HEK293 (cell line): ENCODE measurements at regions not wholly inside any gene's neighbourhood (a gene's known extent, or its start where the extent isn't known, plus 50 kb on each side); places are given as distances from the start of the nearest gene placed in this dataset.

Source experiments
- CTCF ChIA-PET: fragments of 350-600 bp; formaldehyde crosslinking; extraction: SDS; loops from one replicate; lab custom pipeline; 2021; ENCODE audit warnings: antibody characterized with exemption; lab: Yijun Ruan, JAX
- POLR2A ChIA-PET: fragments of 300-600 bp; formaldehyde crosslinking; extraction: SDS; loops from one replicate; lab custom pipeline; 2020; ENCODE audit warnings: antibody characterized with exemption, inconsistent platforms; lab: Yijun Ruan, JAX
- H3K27ac ChIP-seq: fragments of 200-500 bp; sonication (Bioruptor generic); 2 replicates; pipeline ENCODE4 v1.5.1; 2014; ENCODE audit warnings: low read depth, low read length, control low read depth, inconsistent platforms; ENCODE audit errors: extremely low read depth
- H3K36me3 ChIP-seq, 2 experiments: fragments of 200-500 bp in 1 of 2; sonication (Bioruptor generic) in 1 of 2; 1 replicate in 1 of 2; 2 replicates in 1 of 2; pipeline ENCODE4 v1.5.1; 2014 to 2017; ENCODE audit warnings: inconsistent platforms in 2 of 2, low read length in 2 of 2; ENCODE audit not compliant: control insufficient read depth in 2 of 2, insufficient read depth in 1 of 2
- H3K4me1 ChIP-seq: fragments of 200-500 bp; sonication (Bioruptor generic); 2 replicates; pipeline ENCODE4 v1.5.1; 2014; ENCODE audit warnings: mild to moderate bottlenecking, low read length, inconsistent platforms; ENCODE audit not compliant: control insufficient read depth, insufficient read depth
- H3K4me3 ChIP-seq: 2 replicates; pipeline ENCODE4 v1.5.1; 2011; ENCODE audit warnings: low read depth, mild to moderate bottlenecking, control low read depth, low read length, moderate library complexity
- H3K9me3 ChIP-seq: fragments of 200-500 bp; sonication (Bioruptor generic); 2 replicates; pipeline ENCODE4 v1.5.1; 2014; ENCODE audit warnings: low read depth, low read length, inconsistent platforms; ENCODE audit not compliant: control insufficient read depth, insufficient read depth
- KLF7 ChIP-seq: fragments of 450-650 bp; formaldehyde crosslinking; IDR thresholded peaks from 2 replicates; pipeline ENCODE4 v1.5.1; 2016; ENCODE audit warnings: missing biosample characterization, missing genetic modification characterization, borderline replicate concordance
- MZF1 ChIP-seq: fragments of 450-650 bp; formaldehyde crosslinking; IDR thresholded peaks from 2 replicates; pipeline ENCODE4 v1.5.1; 2017; ENCODE audit warnings: missing biosample characterization, missing genetic modification characterization, borderline replicate concordance
- OVOL3 ChIP-seq: fragments of 450-650 bp; formaldehyde crosslinking; IDR thresholded peaks from 2 replicates; pipeline ENCODE4 v1.5.1; 2016; ENCODE audit warnings: missing biosample characterization, missing genetic modification characterization
- PRDM1 ChIP-seq: fragments of 450-650 bp; formaldehyde crosslinking; IDR thresholded peaks from 2 replicates; pipeline ENCODE4; 2016; ENCODE audit warnings: missing biosample characterization, missing genetic modification characterization
- SCRT2 ChIP-seq: fragments of 450-650 bp; formaldehyde crosslinking; IDR thresholded peaks from 2 replicates; pipeline ENCODE4 v1.5.1; 2016; ENCODE audit warnings: missing biosample characterization, missing genetic modification characterization
- SETDB1 ChIP-seq: IDR thresholded peaks from one replicate; pipeline ENCODE4 v1.6.1; 2017; ENCODE audit warnings: mild to moderate bottlenecking, low read length, moderate library complexity, mixed read lengths; ENCODE audit not compliant: insufficient read length
- ZBTB1 ChIP-seq: fragments of 450-650 bp; formaldehyde crosslinking; IDR thresholded peaks from 2 replicates; pipeline ENCODE4 v1.5.1; 2016; ENCODE audit warnings: missing biosample characterization, missing genetic modification characterization
- ZBTB8A ChIP-seq: fragments of 450-650 bp; formaldehyde crosslinking; IDR thresholded peaks from 2 replicates; pipeline ENCODE4 v1.5.1; 2016; ENCODE audit warnings: missing biosample characterization, missing genetic modification characterization
- ZEB2 ChIP-seq: fragments of 450-650 bp; formaldehyde crosslinking; IDR thresholded peaks from 2 replicates; pipeline ENCODE4 v1.5.1; 2016; ENCODE audit warnings: missing biosample characterization, missing genetic modification characterization
- ZNF202 ChIP-seq: fragments of 450-650 bp; formaldehyde crosslinking; IDR thresholded peaks from 2 replicates; pipeline ENCODE4 v1.5.1; 2016; ENCODE audit warnings: missing biosample characterization, missing genetic modification characterization, borderline replicate concordance
- ZNF24 ChIP-seq: fragments of 450-650 bp; formaldehyde crosslinking; IDR thresholded peaks from 2 replicates; pipeline ENCODE4 v1.5.1; 2016; ENCODE audit warnings: missing biosample characterization, missing genetic modification characterization
- ZNF37A ChIP-seq: fragments of 450-650 bp; IDR thresholded peaks from 2 replicates; pipeline ENCODE4 v1.5.1; 2018; ENCODE audit warnings: missing biosample characterization, missing genetic modification characterization
- ZNF433 ChIP-seq: fragments of 450-650 bp; formaldehyde crosslinking; IDR thresholded peaks from 2 replicates; pipeline ENCODE4 v1.5.1; 2016; ENCODE audit warnings: missing biosample characterization, missing genetic modification characterization, low read depth
- ZNF514 ChIP-seq: fragments of 450-650 bp; formaldehyde crosslinking; IDR thresholded peaks from 2 replicates; pipeline ENCODE4 v1.5.1; 2016; ENCODE audit warnings: missing biosample characterization, missing genetic modification characterization
- ZNF610 ChIP-seq: fragments of 450-650 bp; formaldehyde crosslinking; IDR thresholded peaks from 2 replicates; pipeline ENCODE4 v1.5.1; 2016; ENCODE audit warnings: missing biosample characterization, missing genetic modification characterization, borderline replicate concordance
- ZNF623 ChIP-seq: fragments of 450-650 bp; formaldehyde crosslinking; IDR thresholded peaks from 2 replicates; pipeline ENCODE4 v1.5.1; 2016; ENCODE audit warnings: missing biosample characterization, missing genetic modification characterization
- ZNF626 ChIP-seq: fragments of 450-650 bp; sonication (Bioruptor Pico); formaldehyde crosslinking; IDR thresholded peaks from 2 replicates; pipeline ENCODE4 v1.5.1; 2018; ENCODE audit warnings: missing biosample characterization, missing genetic modification characterization, inconsistent platforms
- ZNF660 ChIP-seq: fragments of 450-650 bp; IDR thresholded peaks from 2 replicates; pipeline ENCODE4 v1.5.1; 2018; ENCODE audit warnings: missing biosample characterization, mild to moderate bottlenecking, missing genetic modification characterization
- ZNF670 ChIP-seq: fragments of 450-650 bp; formaldehyde crosslinking; IDR thresholded peaks from 2 replicates; pipeline ENCODE4 v1.5.1; 2016; ENCODE audit warnings: missing biosample characterization, missing genetic modification characterization, low read depth
- ZSCAN16 ChIP-seq: fragments of 450-650 bp; formaldehyde crosslinking; IDR thresholded peaks from 2 replicates; pipeline ENCODE4 v1.5.1; 2016; ENCODE audit warnings: missing biosample characterization, missing genetic modification characterization
- TF ChIP-seq, protein P1 (sequence below): fragments of 450-650 bp; formaldehyde crosslinking; IDR thresholded peaks from 2 replicates; pipeline ENCODE4 v1.5.1; 2016; ENCODE audit warnings: missing biosample characterization, missing genetic modification characterization
- TF ChIP-seq, protein P2 (sequence below): fragments of 450-650 bp; formaldehyde crosslinking; IDR thresholded peaks from 2 replicates; pipeline ENCODE4 v1.5.1; 2016; ENCODE audit warnings: missing biosample characterization, missing genetic modification characterization
- TF ChIP-seq, protein P3 (sequence below): fragments of 450-650 bp; formaldehyde crosslinking; IDR thresholded peaks from 2 replicates; pipeline ENCODE4 v1.5.1; 2016; ENCODE audit warnings: missing biosample characterization, missing genetic modification characterization
- TF ChIP-seq, protein P4 (sequence below): fragments of 450-650 bp; formaldehyde crosslinking; IDR thresholded peaks from 2 replicates; pipeline ENCODE4 v1.5.1; 2016; ENCODE audit warnings: missing biosample characterization, missing genetic modification characterization, borderline replicate concordance
- TF ChIP-seq, protein P5 (sequence below): fragments of 450-650 bp; formaldehyde crosslinking; conservative IDR thresholded peaks from 2 replicates; pipeline ENCODE4 v1.5.1; 2016; ENCODE audit warnings: low read depth, missing biosample characterization, missing genetic modification characterization

DNA sequence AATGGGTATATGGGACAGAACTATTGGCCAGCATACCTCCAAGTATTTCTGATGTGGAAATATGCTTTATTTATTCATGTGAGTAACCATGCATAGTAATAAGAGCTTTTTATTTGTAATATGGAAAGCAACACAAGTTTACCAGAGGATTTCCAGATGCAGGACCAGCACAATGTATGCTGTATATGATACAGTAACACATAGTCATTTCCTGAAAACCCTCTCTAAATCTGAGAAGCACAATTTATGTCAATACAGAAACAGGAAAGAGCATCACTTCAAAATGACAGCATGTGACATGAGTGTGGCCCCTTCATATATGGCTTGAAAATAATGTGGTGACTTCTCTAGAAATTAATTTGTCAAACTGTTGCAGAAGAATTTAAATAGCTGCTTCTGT, 1134.7 kb upstream of the ADGRL2 start:
- Histone ChIP-seq H3K27ac (no peak overlapping the region), H3K4me1 (peaks cover 5% of the 10 kb centered on the region; the same call in 1 of the 2 replicates), H3K36me3 (no peaks in the 10 kb centered on the region), H3K9me3 (no peaks in the 10 kb centered on the region), H3K4me3 (no peak overlapping the region)
- ChIA-PET POLR2A (no interaction called here), CTCF (interaction anchor here (1.0 to 1.6 kb wide), 2 partner anchors 10 to 12 kb away, joined by 3 to 5 read pairs; no protein-coding TSS in a partner anchor)
- TF ChIP-seq ZNF623 (tag by site-specific recombination), result no peak
- no peak for TF ChIP-seq ZNF670 (tag by site-specific recombination)
- no peak for TF ChIP-seq ZEB2
- no peak for TF ChIP-seq ZNF514 (tag by site-specific recombination)
- TF ChIP-seq SETDB1, result no peak
- TF ChIP-seq, protein P1, sequence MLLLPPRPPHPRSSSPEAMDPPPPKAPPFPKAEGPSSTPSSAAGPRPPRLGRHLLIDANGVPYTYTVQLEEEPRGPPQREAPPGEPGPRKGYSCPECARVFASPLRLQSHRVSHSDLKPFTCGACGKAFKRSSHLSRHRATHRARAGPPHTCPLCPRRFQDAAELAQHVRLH, result no peak
- TF ChIP-seq, protein P2, sequence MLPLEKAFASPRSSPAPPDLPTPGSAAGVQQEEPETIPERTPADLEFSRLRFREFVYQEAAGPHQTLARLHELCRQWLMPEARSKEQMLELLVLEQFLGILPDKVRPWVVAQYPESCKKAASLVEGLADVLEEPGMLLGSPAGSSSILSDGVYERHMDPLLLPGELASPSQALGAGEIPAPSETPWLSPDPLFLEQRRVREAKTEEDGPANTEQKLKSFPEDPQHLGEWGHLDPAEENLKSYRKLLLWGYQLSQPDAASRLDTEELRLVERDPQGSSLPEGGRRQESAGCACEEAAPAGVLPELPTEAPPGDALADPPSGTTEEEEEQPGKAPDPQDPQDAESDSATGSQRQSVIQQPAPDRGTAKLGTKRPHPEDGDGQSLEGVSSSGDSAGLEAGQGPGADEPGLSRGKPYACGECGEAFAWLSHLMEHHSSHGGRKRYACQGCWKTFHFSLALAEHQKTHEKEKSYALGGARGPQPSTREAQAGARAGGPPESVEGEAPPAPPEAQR, result no peak
- TF ChIP-seq ZBTB8A (tag by site-specific recombination), result no peak
- TF ChIP-seq ZNF202 (tag by site-specific recombination), result no peak
- no peak for TF ChIP-seq OVOL3 (tag by site-specific recombination)

DNA sequence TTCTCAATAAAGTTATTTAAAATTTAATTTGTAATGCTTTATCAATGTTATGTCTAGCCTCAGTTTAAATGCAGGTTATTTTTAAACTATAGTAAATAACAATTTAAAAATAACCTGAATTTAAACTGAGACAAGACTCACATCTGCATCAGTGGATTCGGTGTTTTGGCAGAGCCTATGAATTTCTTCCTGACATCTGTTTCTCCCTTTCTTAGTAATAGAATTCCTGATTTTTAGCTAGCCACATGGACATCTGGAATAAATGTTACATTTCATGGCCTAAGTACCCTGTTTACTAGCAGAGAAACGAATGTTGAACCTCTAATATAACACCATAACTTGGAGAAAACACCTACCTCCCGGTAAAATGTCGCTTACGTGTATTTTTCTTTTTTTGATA, 1141.6 kb upstream of the ADGRL2 start:
- Histone ChIP-seq H3K9me3 (no peaks in the 10 kb centered on the region), H3K4me3 (no peak overlapping the region), H3K36me3 (no peaks in the 10 kb centered on the region), H3K4me1 (no peaks in the 10 kb centered on the region), H3K27ac (no peak overlapping the region)
- POLR2A ChIA-PET, result no interaction called here
- CTCF ChIA-PET, result no interaction called here
- TF ChIP-seq ZNF660 (tag by site-specific recombination) (no peak), SCRT2 (tag by site-specific recombination) (no peak), ZEB2 (no peak), ZSCAN16 (tag by site-specific recombination) (no peak), PRDM1 (no peak), ZBTB1 (no peak), ZNF24 (tag by site-specific recombination) (no peak), ZNF433 (tag by site-specific recombination) (no peak), MZF1 (tag by site-specific recombination) (no peak)
- TF ChIP-seq, protein P3, sequence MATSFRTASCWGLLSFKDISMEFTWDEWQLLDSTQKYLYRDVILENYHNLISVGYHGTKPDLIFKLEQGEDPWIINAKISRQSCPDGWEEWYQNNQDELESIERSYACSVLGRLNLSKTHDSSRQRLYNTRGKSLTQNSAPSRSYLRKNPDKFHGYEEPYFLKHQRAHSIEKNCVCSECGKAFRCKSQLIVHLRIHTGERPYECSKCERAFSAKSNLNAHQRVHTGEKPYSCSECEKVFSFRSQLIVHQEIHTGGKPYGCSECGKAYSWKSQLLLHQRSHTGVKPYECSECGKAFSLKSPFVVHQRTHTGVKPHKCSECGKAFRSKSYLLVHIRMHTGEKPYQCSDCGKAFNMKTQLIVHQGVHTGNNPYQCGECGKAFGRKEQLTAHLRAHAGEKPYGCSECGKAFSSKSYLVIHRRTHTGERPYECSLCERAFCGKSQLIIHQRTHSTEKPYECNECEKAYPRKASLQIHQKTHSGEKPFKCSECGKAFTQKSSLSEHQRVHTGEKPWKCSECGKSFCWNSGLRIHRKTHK, result no peak
- TF ChIP-seq, protein P4, sequence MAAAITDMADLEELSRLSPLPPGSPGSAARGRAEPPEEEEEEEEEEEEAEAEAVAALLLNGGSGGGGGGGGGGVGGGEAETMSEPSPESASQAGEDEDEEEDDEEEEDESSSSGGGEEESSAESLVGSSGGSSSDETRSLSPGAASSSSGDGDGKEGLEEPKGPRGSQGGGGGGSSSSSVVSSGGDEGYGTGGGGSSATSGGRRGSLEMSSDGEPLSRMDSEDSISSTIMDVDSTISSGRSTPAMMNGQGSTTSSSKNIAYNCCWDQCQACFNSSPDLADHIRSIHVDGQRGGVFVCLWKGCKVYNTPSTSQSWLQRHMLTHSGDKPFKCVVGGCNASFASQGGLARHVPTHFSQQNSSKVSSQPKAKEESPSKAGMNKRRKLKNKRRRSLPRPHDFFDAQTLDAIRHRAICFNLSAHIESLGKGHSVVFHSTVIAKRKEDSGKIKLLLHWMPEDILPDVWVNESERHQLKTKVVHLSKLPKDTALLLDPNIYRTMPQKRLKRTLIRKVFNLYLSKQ (tag by site-specific recombination), result no peak
- TF ChIP-seq, all 188 proteins: peak for 0

DNA sequence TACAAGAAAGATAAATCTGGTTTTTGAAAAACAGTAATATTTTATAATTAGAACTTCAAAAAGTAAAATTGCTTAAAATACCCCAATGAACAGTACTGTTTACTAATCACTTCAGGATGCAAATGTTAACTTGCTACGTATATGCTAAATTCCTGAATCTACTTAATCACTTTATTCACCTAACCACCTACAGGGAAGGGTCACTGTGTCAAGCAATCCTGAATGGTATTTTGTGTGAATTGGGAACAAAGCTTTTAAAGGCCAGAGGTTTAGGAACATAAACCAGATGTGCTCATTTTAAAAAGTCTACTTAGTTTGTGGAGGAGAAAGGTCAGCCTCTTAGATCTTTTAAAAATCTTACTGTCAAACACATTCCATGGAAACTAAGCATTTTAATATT, 1143.0 kb upstream of the ADGRL2 start:
- H3K4me1 ChIP-seq, result no peaks in the 10 kb centered on the region
- ChIA-PET CTCF (interaction anchor here (0.7 to 1.2 kb wide), 2 partner anchors 134 to 339 kb away, joined by 3 read pairs; no protein-coding TSS in a partner anchor), POLR2A (no interaction called here)
- H3K36me3 ChIP-seq, result no peaks in the 10 kb centered on the region
- no peak overlapping the region for H3K27ac ChIP-seq
- H3K4me3 ChIP-seq, result no peak overlapping the region
- H3K9me3 ChIP-seq, result no peaks in the 10 kb centered on the region
- TF ChIP-seq ZNF610 (no peak), ZNF37A (tag by site-specific recombination) (no peak), KLF7 (tag by site-specific recombination) (no peak), ZNF626 (no peak)
- TF ChIP-seq, protein P5, sequence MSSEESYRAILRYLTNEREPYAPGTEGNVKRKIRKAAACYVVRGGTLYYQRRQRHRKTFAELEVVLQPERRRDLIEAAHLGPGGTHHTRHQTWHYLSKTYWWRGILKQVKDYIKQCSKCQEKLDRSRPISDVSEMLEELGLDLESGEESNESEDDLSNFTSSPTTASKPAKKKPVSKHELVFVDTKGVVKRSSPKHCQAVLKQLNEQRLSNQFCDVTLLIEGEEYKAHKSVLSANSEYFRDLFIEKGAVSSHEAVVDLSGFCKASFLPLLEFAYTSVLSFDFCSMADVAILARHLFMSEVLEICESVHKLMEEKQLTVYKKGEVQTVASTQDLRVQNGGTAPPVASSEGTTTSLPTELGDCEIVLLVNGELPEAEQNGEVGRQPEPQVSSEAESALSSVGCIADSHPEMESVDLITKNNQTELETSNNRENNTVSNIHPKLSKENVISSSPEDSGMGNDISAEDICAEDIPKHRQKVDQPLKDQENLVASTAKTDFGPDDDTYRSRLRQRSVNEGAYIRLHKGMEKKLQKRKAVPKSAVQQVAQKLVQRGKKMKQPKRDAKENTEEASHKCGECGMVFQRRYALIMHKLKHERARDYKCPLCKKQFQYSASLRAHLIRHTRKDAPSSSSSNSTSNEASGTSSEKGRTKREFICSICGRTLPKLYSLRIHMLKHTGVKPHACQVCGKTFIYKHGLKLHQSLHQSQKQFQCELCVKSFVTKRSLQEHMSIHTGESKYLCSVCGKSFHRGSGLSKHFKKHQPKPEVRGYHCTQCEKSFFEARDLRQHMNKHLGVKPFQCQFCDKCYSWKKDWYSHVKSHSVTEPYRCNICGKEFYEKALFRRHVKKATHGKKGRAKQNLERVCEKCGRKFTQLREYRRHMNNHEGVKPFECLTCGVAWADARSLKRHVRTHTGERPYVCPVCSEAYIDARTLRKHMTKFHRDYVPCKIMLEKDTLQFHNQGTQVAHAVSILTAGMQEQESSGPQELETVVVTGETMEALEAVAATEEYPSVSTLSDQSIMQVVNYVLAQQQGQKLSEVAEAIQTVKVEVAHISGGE, result no peak
